HG03565 (cell line): ENCODE measurements at regions not wholly inside any gene's neighbourhood (a gene's known extent, or its start where the extent isn't known, plus 50 kb on each side); places are given as distances from the start of the nearest gene placed in this dataset.

Experiments
- ATAC-seq: cut with Tn5 transposase; IDR thresholded peaks from one replicate; pipeline ENCODE4 v1.9.1; 2021; ENCODE audit warnings: mild to moderate bottlenecking, moderate library complexity; ENCODE audit not compliant: unreplicated experiment

DNA sequence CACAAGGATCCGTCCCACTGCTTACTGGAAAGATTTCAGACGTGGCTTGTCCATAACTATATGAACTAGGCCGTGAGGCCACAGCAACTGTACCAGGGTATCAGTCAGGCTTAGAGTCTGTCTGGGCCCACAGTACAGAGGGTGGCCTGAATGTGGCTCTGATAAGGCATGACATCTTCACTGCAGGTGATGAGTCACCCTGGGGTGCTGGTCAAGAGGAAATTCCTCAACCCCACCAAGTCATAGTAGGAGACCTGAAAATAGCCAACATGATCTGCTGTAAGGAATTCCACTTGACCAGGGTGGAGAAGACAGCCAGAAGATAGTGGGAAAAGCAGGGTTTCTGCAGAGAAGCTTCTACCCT lies 107.7 kb downstream of the INHBB start:
- ATAC-seq, result no peak

DNA sequence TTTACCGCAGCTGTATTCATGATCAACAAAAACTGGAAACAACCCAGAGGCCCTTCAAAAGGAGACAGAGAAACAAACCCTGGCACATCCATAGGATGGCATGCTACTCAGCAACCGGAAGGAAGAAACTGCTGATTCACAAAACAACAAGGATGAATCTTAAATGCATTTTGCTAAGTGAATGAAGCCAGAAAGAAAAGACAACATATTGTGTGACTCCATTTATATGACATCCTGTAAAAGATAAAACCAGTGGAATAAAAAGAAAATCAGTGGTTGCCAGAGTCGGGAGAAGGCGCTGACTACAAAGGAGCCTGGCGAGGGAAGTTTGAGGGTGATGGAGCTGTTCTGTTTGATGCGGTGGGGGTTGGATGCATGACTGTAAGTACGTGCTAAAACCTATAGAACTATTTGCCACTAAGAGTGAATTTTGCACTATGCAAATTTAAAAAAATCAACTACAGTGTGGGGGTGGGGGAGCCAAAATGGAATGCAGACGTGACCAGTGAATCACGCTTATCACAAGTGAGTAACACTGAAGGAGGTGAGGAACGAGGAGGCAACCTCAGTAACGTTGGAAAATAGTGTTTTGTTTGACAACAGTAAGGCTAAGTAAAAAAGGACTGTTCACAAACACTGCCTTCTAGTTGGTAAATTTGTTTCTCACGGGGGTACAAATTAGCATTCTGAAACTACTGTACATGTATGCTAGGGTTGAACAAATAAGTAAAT lies 108.9 kb downstream of the INHBB start:
- no peak for ATAC-seq

DNA sequence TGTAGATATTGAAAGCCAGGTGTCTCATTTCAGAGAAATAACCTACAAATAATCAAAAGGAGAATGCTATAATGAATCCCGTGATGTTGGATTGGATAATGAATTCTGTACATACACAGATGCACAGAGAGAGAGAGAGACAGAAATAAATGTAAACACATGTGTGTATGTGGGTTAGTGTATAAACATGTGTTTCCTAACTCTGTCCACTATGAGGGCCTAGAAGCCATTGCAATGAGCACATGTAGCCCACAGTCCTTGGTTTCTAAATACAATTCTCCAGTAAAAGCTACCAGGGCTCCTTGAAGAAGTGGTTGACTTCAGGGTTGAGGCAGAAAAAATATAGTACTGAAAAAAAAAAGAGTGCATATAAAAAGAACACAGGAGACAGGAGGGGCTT lies 109.5 kb downstream of the INHBB start:
- no peak for ATAC-seq

DNA sequence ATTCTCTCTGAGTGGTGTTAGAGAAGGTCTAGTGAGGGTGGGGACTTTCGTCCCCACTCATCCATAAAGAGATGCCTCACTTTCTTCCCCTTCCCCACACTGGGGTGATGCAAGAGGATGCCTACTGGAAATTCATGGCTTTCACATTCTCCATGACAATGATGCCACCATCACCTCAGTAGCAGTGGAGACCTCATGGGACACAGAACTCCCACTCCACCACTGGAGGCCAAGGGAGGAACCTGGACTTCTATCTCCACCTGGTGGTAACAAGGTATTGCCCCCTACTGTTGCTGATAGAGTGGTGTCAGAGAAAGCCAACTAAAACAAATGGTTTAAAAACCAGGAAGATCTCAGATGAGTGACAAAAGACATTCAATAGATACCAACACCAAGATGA lies 110.9 kb downstream of the INHBB start:
- no peak for ATAC-seq

DNA sequence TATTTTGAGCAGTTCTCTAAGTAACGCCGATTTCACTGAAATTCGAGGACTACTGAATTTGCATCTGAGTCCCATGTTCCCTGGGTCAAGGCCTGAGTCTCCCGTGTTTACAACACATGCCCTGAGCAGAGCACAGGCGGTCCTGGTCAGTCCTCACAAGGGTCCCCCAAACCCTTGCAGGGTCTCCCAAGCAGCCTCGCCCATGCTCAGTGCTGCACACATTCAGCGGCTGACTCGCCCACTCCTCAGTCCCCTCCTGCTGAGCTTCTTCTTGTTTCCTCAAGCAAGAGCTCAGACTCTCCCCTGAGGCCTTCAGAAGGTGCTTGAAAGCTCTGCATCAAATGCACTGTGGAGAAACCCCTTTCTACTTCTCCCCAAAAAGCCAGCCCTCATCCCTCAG lies 114.6 kb downstream of the INHBB start:
- no peak for ATAC-seq

DNA sequence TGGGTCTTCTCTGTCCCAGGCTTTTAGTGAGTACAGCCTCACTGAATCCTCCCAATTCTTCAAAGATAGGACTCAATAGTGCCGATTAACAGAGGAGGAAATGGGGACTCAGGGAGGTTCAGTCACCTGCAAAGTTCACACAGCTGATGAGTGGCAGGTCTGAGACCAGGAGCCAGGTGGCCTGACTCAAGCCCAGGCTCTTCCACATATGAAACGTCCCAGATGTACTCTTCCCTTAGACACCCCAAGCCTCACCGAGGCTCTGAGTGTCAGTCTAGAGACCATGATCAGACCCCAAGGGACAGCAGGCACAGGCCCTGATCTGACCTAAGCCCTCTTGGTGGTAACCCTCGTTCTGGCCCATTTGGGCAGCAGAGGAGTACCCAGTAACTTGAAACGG lies 115.2 kb downstream of the INHBB start:
- no peak for ATAC-seq

DNA sequence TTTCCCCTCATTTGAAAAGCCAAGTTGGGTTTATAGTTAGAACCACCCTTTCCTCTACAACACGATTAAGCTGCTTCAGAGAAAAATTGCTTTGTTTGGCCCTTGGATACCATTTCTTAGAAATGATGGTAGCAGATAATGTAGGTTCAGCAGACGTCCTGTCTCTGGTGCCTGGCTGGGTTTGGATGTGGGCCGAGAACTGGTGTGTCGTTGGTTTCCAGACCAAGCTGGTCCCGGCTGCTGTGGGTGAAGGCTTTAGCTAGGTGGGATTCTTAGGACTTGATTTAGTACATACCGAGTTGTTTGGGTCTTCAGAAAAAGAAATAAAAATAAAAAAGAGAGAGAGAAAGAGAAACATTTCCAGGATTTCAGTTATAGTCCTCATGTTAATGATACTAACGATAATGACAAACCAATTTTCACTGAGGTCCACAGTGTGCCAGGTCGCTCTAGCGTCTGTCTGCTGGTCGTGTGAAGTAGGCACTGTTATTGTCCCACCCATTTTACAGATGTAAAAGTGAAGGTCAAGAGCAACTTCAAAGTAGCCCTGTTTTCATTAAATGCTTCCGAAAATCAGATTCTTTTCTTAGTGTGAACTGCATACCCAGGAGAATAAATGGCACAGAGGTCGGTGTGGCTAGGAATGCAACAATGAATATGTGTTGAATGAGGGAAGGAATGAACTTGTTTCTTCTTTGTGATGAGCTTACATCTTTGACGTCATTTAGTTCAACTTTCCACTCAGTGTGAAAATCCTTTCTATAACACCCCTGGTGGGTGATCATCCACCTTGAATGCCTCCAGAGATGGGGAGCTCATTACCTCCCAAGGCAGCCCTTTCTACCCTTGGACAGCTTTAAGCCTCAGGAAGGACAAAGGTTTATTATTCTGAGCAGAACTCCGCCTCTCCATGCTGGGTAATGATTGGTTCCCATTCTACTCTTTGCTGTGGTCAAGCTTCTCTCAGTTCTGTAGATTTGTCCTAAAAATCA lies 115.9 kb downstream of the INHBB start:
- no peak for ATAC-seq

DNA sequence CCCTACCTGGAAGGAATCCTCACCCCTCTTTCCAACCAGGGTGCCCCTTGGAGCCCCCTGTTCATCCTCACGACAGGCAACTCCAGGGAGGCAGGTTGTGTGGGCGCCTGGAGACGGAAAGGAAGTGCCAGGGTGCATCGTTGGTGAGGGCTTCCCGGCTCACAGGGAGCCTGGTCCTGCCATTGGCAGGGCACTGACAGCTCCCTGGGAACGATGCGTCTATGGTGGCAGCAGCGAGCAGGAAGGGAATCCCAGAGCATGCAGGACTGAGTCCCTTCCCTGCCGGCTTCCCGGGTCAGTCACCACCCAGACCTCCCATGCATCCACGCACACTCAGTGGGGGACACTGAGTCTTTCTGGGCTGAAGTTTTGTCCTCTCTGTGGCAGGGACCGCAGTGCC lies 117.6 kb downstream of the INHBB start:
- ATAC-seq, result no peak

DNA sequence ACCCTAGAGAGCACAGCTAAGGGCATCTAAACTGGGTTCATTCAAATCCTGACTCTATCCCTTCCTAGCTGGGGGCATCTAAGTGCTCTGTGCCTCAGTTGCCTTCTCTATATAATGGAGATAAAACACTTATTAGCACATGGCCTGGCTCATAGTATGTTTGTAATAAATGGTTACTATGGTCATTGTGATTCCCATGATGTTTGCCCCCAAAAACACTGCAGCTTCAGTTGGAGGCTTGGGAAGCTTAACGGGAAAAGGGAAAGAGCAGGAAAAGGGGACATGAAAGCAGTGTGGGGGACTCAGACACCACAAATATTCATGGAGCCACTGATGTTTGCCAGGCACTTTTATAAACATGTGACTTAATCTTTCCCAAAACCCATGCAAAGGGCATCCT lies 118.1 kb downstream of the INHBB start:
- ATAC-seq, result no peak

DNA sequence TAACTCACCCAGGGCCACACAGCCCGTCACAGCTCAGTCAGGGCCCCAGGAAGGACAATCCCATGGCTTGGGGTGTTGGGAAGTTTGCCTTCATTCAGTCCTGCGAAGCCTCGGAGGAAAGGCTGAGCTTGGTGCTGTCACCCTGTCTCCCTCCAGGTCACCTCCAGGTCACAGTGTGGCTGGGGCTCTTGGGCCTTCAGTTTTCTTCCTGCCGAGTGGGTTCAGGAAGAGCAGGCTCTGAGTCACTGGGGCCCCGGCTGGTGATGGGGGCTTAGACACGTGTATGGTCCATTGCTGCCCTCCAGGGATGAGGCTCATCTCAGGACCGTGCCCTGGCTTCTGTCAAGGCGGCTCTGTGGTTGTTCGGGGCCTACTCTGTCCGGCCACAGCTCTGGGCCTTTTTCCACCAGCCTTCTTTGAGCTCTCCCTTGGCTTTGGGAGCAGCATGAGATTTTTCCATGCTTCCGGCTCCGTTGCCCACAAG lies 118.6 kb downstream of the INHBB start:
- ATAC-seq, result no peak

DNA sequence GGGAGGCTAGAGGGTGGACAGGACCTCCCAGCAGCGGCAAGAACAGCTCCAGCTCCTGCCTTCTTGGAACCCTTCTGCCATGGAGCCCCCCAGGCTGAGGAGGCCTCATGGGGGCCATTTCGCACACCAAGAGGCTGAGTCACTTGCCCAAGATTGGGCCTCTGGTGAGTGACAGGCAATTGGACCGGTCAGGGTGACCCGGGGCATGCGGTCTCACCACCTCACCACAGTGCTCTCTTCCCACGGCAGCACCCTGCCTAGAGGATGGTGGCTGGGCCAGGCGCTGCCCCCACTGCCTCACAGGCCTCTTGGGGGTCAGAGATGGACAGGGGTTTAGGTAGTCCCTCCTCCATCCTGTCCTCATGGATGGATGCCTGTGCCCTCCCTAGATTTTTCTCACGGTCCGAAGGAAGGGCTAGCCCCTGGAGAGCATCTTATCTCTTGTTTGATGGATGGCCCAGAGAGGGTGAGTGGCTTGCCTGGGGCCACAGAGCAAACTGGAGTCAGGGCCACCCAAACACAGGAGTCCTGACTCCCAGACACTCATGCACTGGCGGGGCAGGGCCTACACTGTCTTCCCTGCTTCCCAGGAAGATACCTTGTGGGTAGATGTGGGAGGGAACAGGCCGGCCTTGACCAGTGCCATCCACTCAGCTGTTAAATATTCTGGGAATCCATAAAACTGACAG lies 119.2 kb downstream of the INHBB start:
- ATAC-seq, result no peak

DNA sequence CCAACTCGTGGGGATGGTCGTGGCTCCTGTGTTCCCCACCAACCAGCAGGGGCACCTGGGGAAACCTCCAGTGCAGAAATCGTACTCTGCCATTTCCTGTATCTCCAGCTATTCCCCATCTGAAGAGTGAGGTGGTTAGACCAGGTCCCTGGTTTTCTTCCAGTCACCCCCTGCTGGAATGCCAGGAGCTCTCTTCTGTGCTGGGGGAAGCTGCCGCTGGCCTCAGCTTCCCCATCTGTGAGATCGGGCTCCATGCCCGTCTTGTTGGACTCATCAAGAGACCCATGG lies 119.7 kb downstream of the INHBB start:
- no peak for ATAC-seq

DNA sequence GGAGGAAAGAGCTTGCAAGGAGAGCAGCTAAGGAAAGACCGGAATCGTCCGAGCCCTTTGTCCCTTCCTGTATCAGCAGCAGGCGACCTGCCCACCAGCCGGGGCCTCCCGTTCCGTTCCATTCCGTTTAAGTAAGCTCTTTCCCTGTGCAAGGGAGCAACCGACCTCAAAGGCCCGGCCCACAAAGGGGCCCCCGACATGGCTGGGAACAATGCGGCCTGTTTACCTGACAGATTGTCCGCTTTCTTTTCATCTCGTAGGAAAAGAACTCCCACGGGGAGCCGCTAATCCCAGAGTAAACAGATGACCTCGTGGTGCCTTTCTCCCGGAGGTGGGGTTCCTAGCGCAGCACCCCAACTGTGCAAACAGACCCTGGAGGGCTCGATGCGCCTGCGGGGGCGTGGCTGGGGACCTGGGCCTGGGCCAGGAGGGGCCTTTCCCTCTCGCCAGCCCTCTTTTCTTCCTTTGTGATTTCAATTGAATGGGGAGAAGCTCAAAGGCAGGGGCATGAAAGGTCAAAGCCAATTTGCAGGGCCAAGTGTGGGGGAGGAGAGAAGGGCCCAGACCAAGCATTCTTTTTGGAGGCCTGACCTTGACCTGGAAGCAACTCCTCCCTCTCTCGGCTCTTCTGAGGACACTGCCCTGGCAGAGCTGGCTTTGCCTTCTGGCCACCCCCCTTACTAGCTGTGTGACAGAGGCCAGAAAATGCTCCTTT lies 120.2 kb downstream of the INHBB start:
- ATAC-seq, result no peak

DNA sequence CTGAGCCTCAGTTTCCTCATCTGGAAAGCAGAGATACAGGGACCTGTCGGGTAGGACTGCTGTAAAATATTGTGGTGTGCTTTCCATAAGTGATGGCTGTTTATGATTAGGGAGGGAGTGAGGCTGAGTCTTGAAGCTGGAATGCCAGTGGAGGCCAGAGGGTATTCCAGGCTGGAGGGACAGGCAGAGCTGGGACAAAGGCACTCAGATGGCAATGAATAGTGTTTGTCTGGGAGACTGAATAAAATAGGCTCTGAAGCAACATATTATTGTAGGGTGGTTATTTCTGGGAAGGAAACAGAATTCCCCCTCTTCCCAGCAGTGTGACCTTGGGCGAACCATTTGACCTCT lies 120.7 kb downstream of the INHBB start:
- no peak for ATAC-seq

DNA sequence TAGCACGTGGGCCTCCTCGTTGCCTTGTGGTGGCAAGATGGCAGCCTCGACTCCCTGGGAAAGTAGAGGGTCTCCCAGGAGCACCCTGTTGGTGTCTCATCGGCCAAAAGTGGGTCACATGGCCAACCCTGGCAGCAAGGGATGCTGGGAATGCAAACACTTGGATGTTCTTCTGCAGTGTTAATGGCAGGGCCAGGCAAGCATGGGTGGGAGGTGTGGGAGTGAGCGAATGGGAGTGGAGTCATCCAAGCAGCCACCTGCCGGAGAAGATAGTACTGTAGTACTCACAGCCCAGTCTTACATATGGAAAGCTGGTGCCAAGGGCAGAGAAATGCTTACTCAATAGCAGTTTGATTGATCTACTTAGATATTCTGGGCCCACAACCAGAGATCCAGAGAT lies 122.2 kb downstream of the INHBB start:
- ATAC-seq, result no peak

DNA sequence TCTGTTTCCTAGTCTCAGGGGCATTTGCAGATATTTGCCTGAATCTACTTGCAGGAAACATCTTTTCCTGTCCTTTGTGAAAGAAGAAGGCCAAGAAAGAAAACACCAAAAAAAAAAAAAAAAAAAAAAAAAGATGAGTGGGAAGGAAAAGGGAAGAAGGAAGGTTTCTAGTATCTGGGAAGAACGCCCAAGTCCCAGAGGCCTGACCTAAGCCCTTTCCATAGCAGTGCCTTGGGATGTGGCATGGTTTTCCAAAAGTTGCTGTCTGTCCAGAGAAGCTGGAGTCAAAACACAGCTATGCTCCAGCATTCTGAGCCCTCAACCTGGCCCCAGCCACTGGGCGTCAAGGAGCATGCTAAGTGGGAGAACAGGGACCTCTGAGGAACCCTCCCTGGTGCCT lies 123.5 kb downstream of the INHBB start:
- no peak for ATAC-seq

DNA sequence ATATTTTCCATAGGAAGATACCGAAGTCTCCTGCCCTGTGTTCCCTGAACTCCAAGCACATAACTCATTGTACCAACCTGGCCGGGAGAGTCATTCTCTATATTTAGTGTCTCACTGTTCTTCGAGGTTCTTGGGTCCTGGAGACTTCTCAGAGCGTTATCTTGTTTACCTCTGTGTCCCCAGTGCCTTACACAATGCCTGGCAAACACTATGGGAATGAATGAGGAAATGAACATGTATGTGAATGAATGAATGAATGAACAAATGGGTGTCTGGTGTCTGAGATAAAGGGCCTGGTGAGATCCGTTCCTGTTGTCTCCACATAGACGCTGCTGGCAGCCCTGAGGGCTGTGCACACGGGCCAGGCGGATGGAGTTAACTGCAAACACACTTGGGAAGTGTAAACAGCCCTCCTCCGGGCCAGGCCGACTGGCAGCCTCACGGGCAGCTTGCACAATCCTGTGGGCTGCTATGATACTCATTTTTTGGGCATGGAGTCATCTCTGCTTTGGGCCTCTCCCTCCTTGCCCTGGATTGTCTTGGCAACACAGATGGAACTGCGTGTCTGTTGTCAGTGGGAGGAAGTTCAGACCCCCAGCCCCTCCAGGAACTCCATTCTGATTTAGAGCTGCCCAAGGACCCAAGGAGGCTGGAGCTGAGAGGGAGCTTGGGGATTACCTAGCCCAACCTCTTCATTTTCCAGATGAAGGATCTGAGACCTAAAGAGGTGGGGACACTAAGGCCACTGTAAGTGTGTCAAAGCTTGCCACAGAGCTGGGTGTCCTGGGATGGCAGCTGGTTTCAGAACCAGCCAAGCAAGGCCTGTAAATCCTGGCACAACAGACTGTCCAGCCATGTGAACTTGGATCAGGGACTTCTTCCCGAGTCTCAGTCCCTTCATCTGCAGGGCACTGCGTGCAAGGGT lies 124.4 kb downstream of the INHBB start:
- ATAC-seq, result no peak

DNA sequence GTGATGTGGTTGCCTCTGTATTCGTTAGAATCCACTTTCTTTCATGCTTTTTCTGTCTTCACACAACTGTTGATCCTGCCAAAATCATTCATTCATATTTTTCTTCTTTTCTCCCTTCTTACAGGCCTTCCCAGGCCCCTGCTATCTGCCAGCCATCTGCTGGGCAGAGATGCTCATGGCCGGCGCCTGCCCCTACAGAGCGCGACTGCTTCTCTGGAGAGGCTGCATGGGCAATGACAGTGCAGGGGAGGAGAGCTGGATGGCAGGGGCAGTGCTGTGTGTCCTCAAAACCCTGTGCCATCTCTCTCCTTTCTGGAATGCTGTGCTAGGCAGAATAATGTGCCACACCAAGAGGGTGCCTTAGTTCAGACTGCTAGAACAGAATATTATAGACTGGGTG lies 125.2 kb downstream of the INHBB start:
- ATAC-seq, result no peak

DNA sequence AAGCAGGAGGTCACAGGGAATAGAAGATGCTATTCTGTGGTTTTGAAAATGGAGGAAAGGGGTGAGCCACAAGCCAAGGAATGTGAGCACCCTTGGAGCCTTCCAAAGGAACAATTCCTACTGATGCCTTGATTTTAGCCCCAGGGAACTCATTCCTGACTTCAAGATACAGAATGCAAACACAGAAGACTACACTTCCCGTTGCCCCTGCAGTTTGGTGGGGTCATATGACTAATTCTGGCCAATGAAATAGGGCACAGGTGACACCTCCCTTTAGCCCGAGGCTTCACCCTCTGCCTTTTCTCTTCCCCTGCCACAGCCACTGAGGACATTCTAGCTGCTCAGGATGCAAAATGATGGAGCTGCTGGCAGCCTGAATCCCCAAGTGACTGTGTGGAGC lies 126.1 kb downstream of the INHBB start:
- no peak for ATAC-seq

DNA sequence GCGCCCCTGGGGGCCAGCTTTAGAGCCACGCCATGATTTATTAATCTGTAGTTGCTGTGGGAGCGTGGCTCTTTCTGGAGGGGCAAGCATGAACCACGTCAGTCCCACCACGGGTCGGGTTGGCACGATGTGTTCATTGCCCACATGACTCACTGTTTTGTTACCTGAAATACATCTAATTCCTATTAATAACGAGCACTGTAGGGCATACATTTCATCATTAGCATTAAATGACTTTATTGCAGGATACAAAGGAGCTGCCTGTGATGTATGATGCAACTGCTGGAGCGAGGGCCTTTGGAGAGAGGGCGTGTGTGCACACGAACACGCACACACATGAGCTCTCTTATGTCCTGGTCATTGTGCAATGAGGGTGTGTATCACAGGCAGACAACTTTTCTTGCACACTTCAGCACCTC lies 127.0 kb downstream of the INHBB start:
- ATAC-seq, result no peak
